A673 (cell line): ENCODE measurements at regions not wholly inside any gene's neighbourhood (a gene's known extent, or its start where the extent isn't known, plus 50 kb on each side); places are given as distances from the start of the nearest gene placed in this dataset.

ENCODE experiments used
- EZH2 ChIP-seq: fragments of 200-600 bp; sonication (generic); IDR thresholded peaks from 2 replicates; pipeline ENCODE4 v1.6.1; 2017; ENCODE audit warnings: borderline replicate concordance, low read depth, mild to moderate bottlenecking, mixed read lengths, antibody characterized with exemption, low read length; ENCODE audit not compliant: poor library complexity, severe bottlenecking
- TF ChIP-seq, protein P1 (sequence below): fragments of 300-800, 200-600 bp; sonication (generic); conservative IDR thresholded peaks from 2 replicates; pipeline ENCODE4 v1.5.1; 2017; ENCODE audit warnings: low read depth, mild to moderate bottlenecking, antibody characterized with exemption, low read length, moderate library complexity, mixed read lengths

GRCh38 chrX:82775426-82775825, 732.7 kb upstream of the POU3F4 start:
- TF ChIP-seq, protein P1, sequence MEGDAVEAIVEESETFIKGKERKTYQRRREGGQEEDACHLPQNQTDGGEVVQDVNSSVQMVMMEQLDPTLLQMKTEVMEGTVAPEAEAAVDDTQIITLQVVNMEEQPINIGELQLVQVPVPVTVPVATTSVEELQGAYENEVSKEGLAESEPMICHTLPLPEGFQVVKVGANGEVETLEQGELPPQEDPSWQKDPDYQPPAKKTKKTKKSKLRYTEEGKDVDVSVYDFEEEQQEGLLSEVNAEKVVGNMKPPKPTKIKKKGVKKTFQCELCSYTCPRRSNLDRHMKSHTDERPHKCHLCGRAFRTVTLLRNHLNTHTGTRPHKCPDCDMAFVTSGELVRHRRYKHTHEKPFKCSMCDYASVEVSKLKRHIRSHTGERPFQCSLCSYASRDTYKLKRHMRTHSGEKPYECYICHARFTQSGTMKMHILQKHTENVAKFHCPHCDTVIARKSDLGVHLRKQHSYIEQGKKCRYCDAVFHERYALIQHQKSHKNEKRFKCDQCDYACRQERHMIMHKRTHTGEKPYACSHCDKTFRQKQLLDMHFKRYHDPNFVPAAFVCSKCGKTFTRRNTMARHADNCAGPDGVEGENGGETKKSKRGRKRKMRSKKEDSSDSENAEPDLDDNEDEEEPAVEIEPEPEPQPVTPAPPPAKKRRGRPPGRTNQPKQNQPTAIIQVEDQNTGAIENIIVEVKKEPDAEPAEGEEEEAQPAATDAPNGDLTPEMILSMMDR: no peak
- TF ChIP-seq EZH2: no peak
